SK-N-SH treated with all-trans-retinoic acid at 6 μM for 48 hours (cell line): ENCODE measurements at regions not wholly inside any gene's neighbourhood (a gene's known extent, or its start where the extent isn't known, plus 50 kb on each side); places are given as distances from the start of the nearest gene placed in this dataset.

ENCODE experiments used
- ATAC-seq: fragments of 200-7000 bp; cut with Tn5 transposase; 3 replicates; pipeline ENCODE4 v1.9.1; 2020; ENCODE audit warnings: mild to moderate bottlenecking, moderate library complexity
- ARNTL ChIP-seq: fragments of 450-650 bp; formaldehyde crosslinking; IDR thresholded peaks from 2 replicates; pipeline ENCODE4 v1.5.0; 2020; ENCODE audit warnings: low read depth, mild to moderate bottlenecking, moderate library complexity, borderline replicate concordance
- BACH2 ChIP-seq: fragments of 250-450 bp; sonication (Bioruptor Pico); IDR thresholded peaks from 2 replicates; pipeline ENCODE4 v1.9.0; 2021; ENCODE audit warnings: mild to moderate bottlenecking, borderline replicate concordance
- CSDC2 ChIP-seq: fragments of 250-450 bp; sonication (Bioruptor Pico); IDR thresholded peaks from 2 replicates; pipeline ENCODE4 v1.5.0; 2020; ENCODE audit warnings: mild to moderate bottlenecking, moderate library complexity
- ESRRG ChIP-seq: fragments of 250-450 bp; sonication (Bioruptor Pico); IDR thresholded peaks from 2 replicates; pipeline ENCODE4 v1.6.1; 2021; ENCODE audit warnings: mild to moderate bottlenecking
- GLIS3 ChIP-seq: fragments of 250-450 bp; sonication (Bioruptor Pico); IDR thresholded peaks from 2 replicates; pipeline ENCODE4 v1.5.0; 2020; ENCODE audit warnings: mild to moderate bottlenecking, moderate library complexity
- ISL1 ChIP-seq: fragments of 250-450 bp; sonication (Bioruptor Pico); IDR thresholded peaks from 2 replicates; pipeline ENCODE4 v2.1.2; 2022; ENCODE audit warnings: mild to moderate bottlenecking, moderate library complexity
- OSR1 ChIP-seq: fragments of 250-450 bp; sonication (Bioruptor Pico); IDR thresholded peaks from 2 replicates; pipeline ENCODE4 v1.8.0; 2022; ENCODE audit warnings: moderate library complexity, mild to moderate bottlenecking, inconsistent platforms
- PPARA ChIP-seq: fragments of 250-450 bp; sonication (Bioruptor Pico); IDR thresholded peaks from 2 replicates; pipeline ENCODE4 v1.5.0; 2020; ENCODE audit warnings: mild to moderate bottlenecking, borderline replicate concordance
- RARB ChIP-seq: fragments of 250-450 bp; sonication (Bioruptor Pico); IDR thresholded peaks from 2 replicates; pipeline ENCODE4 v1.8.0; 2021; ENCODE audit warnings: mild to moderate bottlenecking, moderate library complexity
- SNAI2 ChIP-seq: fragments of 250-450 bp; sonication (Bioruptor Pico); IDR thresholded peaks from 2 replicates; pipeline ENCODE4 v1.5.0; 2020; ENCODE audit warnings: mild to moderate bottlenecking, moderate library complexity
- TCF4 ChIP-seq: fragments of 250-450 bp; sonication (Bioruptor Pico); IDR thresholded peaks from 2 replicates; pipeline ENCODE4 v1.8.0; 2021; ENCODE audit warnings: mild to moderate bottlenecking, moderate library complexity, borderline replicate concordance
- TOX ChIP-seq: fragments of 250-450 bp; sonication (Bioruptor Pico); IDR thresholded peaks from 2 replicates; pipeline ENCODE4 v1.8.0; 2021; ENCODE audit warnings: mild to moderate bottlenecking, moderate library complexity, borderline replicate concordance
- ZC3H10 ChIP-seq: fragments of 250-450 bp; sonication (Bioruptor Pico); IDR thresholded peaks from 2 replicates; pipeline ENCODE4 v1.5.1; 2021; ENCODE audit warnings: mild to moderate bottlenecking, moderate library complexity
- ZFP3 ChIP-seq: fragments of 250-450 bp; sonication (Bioruptor Pico); IDR thresholded peaks from 2 replicates; pipeline ENCODE4 v1.5.0; 2020; ENCODE audit warnings: mild to moderate bottlenecking, moderate library complexity
- ZFP30 ChIP-seq: fragments of 450-650 bp; formaldehyde crosslinking; IDR thresholded peaks from 2 replicates; pipeline ENCODE4 v1.5.0; 2022; ENCODE audit warnings: mild to moderate bottlenecking, moderate library complexity
- ZNF565 ChIP-seq: fragments of 450-650 bp; formaldehyde crosslinking; conservative IDR thresholded peaks from 2 replicates; pipeline ENCODE4 v1.5.0; 2020; ENCODE audit warnings: low read depth, mild to moderate bottlenecking, moderate library complexity
- ZNF70 ChIP-seq: fragments of 450-650 bp; formaldehyde crosslinking; IDR thresholded peaks from 2 replicates; pipeline ENCODE4 v1.5.0; 2020; ENCODE audit warnings: mild to moderate bottlenecking, moderate library complexity
- ZNF8 ChIP-seq: fragments of 450-650 bp; formaldehyde crosslinking; IDR thresholded peaks from 2 replicates; pipeline ENCODE4 v1.5.0; 2020; ENCODE audit warnings: mild to moderate bottlenecking, moderate library complexity
- TF ChIP-seq, protein P1 (sequence below): fragments of 250-450 bp; sonication (Bioruptor Pico); IDR thresholded peaks from 2 replicates; pipeline ENCODE4 v1.8.0; 2021; ENCODE audit warnings: low read depth, mild to moderate bottlenecking, moderate library complexity, borderline replicate concordance
- TF ChIP-seq, protein P2 (sequence below): fragments of 250-450 bp; sonication (Bioruptor Pico); IDR thresholded peaks from 2 replicates; pipeline ENCODE4 v1.5.1; 2021; ENCODE audit warnings: mild to moderate bottlenecking, moderate library complexity
- TF ChIP-seq, protein P3 (sequence below): fragments of 250-450 bp; sonication (Bioruptor Pico); IDR thresholded peaks from 2 replicates; pipeline ENCODE4 v1.5.1; 2020; ENCODE audit warnings: low read depth, mild to moderate bottlenecking, moderate library complexity
- TF ChIP-seq, protein P4 (sequence below): fragments of 250-450 bp; sonication (Bioruptor Pico); IDR thresholded peaks from 2 replicates; pipeline ENCODE4 v1.8.0; 2020; ENCODE audit warnings: mild to moderate bottlenecking, moderate library complexity, borderline replicate concordance

DNA sequence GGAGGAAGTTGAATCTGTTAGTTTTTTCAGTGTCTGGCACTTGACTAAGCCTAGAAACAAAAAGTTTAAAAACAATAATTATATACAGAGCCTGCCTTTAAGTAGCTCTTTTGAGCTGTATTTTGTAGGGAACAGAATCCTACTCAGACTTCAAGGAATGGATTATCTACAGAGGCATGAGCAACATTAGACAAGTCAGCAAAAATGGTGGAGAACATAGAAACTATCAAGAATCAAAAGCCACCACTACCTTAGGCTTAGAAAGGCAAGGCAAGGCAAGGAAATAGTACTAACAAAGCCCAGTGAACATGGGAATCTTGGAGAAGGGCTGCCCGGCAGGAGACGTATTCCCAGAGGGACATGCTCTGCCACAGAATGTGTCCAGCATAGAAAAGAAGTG lies 353.6 kb upstream of the FAT3 start (continued):
- TF ChIP-seq, protein P1, sequence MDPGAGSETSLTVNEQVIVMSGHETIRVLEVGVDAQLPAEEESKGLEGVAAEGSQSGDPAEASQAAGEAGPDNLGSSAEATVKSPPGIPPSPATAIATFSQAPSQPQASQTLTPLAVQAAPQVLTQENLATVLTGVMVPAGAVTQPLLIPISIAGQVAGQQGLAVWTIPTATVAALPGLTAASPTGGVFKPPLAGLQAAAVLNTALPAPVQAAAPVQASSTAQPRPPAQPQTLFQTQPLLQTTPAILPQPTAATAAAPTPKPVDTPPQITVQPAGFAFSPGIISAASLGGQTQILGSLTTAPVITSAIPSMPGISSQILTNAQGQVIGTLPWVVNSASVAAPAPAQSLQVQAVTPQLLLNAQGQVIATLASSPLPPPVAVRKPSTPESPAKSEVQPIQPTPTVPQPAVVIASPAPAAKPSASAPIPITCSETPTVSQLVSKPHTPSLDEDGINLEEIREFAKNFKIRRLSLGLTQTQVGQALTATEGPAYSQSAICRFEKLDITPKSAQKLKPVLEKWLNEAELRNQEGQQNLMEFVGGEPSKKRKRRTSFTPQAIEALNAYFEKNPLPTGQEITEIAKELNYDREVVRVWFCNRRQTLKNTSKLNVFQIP: no peak
- TF ChIP-seq ZNF565 (CRISPR knock-in tag) (no peak), PPARA (no peak)

DNA sequence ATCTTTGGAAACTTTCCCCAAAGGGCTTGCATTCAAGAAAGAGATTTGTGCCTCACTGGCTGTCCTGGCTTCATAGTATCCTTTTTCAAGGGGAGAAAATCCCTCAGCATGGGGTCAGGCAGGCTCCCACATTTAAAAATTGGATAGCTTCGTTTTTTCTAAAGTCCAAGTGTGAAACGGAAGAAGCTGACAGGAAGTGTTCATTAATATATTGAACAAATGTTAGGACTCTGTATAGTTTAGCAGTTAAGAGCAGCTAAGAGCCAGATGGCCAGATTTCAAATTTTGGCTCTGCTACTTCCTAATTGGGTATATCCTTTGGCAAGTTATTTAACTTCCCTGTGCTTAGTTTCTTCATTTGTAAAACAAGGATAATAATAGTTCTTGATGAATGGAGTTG lies 354.9 kb upstream of the FAT3 start:
- no peak for ATAC-seq
- TF ChIP-seq PPARA: no peak
- no peak for TF ChIP-seq RARB (CRISPR knock-in tag)
- TF ChIP-seq ESRRG (CRISPR knock-in tag): no peak
- no peak for TF ChIP-seq CSDC2 (CRISPR knock-in tag)
- no peak for TF ChIP-seq TCF4 (CRISPR knock-in tag)
- TF ChIP-seq, protein P1: no peak
- TF ChIP-seq SNAI2 (CRISPR knock-in tag): no peak
- no peak for TF ChIP-seq ZFP3 (CRISPR knock-in tag)
- TF ChIP-seq GLIS3: no peak
- TF ChIP-seq TOX (CRISPR knock-in tag): no peak
- TF ChIP-seq ISL1 (CRISPR knock-in tag): no peak
- no peak for TF ChIP-seq ZC3H10 (CRISPR knock-in tag)
- TF ChIP-seq, protein P2, sequence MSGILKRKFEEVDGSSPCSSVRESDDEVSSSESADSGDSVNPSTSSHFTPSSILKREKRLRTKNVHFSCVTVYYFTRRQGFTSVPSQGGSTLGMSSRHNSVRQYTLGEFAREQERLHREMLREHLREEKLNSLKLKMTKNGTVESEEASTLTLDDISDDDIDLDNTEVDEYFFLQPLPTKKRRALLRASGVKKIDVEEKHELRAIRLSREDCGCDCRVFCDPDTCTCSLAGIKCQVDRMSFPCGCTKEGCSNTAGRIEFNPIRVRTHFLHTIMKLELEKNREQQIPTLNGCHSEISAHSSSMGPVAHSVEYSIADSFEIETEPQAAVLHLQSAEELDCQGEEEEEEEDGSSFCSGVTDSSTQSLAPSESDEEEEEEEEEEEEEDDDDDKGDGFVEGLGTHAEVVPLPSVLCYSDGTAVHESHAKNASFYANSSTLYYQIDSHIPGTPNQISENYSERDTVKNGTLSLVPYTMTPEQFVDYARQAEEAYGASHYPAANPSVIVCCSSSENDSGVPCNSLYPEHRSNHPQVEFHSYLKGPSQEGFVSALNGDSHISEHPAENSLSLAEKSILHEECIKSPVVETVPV: no peak

DNA sequence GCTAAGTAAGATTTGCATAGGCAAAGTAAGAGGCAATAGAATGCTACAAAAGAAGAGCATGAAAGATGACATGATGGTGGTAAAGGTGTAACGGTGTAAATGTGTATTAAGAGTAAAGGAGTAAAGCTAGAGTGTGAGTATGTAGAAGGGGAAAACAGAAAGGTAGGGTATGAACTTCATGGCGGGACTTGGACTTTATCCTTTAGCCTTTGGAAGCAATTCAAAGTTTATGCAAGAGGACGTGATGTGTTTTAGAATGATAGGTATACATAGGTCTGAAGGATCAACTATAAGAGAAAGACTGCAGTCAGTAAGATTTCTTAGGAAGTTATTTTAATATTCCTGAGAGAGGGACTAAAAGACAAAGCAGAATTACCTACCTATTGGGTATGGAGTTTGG lies 358.0 kb upstream of the FAT3 start:
- no peak for TF ChIP-seq TOX (CRISPR knock-in tag)
- TF ChIP-seq ZNF565 (CRISPR knock-in tag): no peak
- no peak for TF ChIP-seq BACH2
- no peak for TF ChIP-seq ZFP30 (CRISPR knock-in tag)
- TF ChIP-seq ZFP3 (CRISPR knock-in tag): no peak
- TF ChIP-seq SNAI2 (CRISPR knock-in tag): no peak
- no peak for TF ChIP-seq GLIS3
- no peak for TF ChIP-seq TCF4 (CRISPR knock-in tag)
- TF ChIP-seq ZC3H10 (CRISPR knock-in tag): no peak
- no peak for TF ChIP-seq ISL1 (CRISPR knock-in tag)
- no peak for TF ChIP-seq ESRRG (CRISPR knock-in tag)
- TF ChIP-seq CSDC2 (CRISPR knock-in tag): no peak
- TF ChIP-seq, protein P3, sequence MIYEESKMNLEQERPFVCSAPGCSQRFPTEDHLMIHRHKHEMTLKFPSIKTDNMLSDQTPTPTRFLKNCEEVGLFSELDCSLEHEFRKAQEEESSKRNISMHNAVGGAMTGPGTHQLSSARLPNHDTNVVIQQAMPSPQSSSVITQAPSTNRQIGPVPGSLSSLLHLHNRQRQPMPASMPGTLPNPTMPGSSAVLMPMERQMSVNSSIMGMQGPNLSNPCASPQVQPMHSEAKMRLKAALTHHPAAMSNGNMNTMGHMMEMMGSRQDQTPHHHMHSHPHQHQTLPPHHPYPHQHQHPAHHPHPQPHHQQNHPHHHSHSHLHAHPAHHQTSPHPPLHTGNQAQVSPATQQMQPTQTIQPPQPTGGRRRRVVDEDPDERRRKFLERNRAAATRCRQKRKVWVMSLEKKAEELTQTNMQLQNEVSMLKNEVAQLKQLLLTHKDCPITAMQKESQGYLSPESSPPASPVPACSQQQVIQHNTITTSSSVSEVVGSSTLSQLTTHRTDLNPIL (CRISPR knock-in tag): no peak
- TF ChIP-seq ARNTL (CRISPR knock-in tag): no peak
- TF ChIP-seq OSR1 (CRISPR knock-in tag): no peak
- TF ChIP-seq ZNF8 (CRISPR knock-in tag): no peak
- no peak for TF ChIP-seq ZNF70 (CRISPR knock-in tag)
- no peak for TF ChIP-seq PPARA
- TF ChIP-seq, protein P4, sequence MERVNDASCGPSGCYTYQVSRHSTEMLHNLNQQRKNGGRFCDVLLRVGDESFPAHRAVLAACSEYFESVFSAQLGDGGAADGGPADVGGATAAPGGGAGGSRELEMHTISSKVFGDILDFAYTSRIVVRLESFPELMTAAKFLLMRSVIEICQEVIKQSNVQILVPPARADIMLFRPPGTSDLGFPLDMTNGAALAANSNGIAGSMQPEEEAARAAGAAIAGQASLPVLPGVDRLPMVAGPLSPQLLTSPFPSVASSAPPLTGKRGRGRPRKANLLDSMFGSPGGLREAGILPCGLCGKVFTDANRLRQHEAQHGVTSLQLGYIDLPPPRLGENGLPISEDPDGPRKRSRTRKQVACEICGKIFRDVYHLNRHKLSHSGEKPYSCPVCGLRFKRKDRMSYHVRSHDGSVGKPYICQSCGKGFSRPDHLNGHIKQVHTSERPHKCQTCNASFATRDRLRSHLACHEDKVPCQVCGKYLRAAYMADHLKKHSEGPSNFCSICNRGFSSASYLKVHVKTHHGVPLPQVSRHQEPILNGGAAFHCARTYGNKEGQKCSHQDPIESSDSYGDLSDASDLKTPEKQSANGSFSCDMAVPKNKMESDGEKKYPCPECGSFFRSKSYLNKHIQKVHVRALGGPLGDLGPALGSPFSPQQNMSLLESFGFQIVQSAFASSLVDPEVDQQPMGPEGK: no peak
- TF ChIP-seq RARB (CRISPR knock-in tag): no peak

DNA sequence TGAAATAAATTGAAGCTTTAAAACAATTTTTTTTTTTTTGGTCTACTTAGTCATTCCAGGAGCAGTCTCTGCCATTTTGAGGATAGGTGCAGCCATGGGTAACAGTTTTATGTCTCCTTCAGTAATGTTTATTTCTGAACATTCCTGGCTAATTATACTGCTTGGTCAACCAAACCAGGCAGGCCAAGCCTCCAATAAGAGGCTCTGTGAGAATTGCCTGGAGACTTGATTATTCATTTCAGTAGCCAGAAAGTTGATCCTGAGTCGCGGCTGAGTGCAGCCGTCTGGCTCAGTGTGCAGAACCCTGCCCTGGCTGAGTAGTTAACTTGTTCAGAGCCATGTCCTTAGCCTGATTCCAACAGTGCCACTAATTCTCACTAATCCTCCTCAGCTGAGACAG lies 364.0 kb upstream of the FAT3 start:
- no peak for TF ChIP-seq RARB (CRISPR knock-in tag)
- TF ChIP-seq, all 23 proteins: peak for 0
- ATAC-seq: no peak

More for the DNA sequence above, 358.0 kb upstream of the FAT3 start:
- no peak for ATAC-seq
